ENCODE measurements at regions not wholly inside any gene's neighbourhood (a gene's known extent, or its start where the extent isn't known, plus 50 kb on each side); places are given as distances from the start of the nearest gene placed in this dataset.

DNA sequence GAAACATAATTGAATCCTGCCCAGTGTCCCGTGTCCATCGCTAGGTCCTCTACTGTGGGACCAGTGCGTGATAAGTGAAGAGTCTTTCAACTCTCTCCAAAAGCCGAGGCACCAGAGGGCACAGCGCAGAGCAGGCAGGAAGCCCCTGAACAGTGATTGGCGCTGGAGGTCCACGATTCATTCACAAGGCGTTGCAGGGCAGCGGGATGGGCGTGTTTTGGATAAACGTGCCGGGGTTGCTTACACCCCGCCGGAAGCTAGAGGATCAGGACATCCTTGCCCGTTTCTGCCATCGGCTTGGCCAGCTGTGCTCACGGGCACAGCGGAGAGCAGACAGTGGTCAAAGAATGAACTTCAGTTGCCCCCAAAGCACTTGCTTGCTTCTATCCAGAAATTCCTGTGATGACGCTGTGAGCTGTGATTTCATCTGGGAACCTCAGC lies 86.0 kb upstream of the PFKP start:
- DNase-seq (ENCODE audit: low spot score): no peak

DNA sequence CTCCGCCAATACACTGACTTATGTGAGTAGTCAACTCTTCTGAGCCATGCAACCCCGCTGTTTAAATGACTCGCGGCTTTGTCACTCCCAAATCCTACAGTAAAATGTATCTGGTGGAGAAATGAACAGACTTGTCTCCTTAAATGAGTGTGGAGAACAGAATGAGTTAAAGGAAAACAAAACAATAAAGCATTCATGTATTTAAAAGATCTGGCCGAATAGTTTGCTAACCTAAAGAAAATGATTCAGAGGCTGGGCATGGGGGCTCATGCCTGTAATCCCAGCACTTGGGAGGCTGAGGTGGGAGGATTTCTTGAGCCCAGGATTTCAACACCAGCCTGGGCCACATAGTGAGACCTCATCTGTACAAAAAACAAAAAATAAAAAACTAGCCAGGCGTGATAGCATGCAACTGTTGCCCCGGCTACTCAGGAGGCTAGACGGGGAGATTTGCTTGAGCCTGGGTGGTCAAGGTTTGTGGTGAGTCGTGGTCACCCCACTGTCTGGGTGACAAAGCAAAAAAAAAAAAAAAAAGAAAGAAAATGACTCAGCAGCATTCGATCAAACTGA lies 86.5 kb upstream of the PFKP start:
- DNase-seq (ENCODE audit: low spot score): no peak

DNA sequence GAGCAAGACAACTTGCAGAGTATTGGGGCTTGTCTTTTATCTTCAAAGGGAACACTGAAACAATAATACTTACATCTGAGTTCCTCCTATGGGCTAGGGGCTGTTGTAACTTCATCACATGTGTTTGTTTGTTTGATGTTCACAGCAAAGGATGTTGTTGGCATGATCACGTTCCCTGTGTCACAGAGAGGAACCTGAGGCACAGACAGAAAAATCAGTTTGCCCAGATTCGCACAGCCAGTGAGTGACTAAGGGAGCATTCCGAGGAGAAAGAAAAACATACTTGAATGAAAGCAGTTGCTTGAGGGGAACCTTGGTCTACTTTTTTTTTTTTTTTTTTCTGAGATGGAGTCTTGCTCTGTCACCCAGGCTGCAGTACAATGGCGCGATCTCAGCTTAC lies 87.2 kb upstream of the PFKP start:
- DNase-seq (ENCODE audit: low spot score): no peak

DNA sequence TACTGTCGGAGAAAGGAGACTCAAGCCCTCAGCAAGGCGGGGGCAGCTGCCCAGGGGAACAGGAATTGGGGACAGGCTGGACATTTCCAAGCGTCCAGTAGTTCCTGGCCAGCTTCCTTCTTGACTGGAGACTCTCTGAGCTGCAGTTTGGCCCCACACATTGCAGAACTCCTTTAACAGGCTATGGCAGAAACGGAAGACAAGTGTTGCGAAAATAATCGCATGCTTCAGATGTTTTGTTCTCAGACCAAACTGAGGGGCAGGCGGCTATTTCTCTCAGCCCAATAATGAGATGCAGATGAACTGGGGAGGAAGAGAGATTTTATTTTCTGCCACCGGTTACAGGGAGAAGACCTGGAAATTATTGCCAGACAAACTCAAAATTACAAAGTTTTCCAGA lies 88.0 kb upstream of the PFKP start:
- DNase-seq (ENCODE audit: low spot score): peak; percentile 74

DNA sequence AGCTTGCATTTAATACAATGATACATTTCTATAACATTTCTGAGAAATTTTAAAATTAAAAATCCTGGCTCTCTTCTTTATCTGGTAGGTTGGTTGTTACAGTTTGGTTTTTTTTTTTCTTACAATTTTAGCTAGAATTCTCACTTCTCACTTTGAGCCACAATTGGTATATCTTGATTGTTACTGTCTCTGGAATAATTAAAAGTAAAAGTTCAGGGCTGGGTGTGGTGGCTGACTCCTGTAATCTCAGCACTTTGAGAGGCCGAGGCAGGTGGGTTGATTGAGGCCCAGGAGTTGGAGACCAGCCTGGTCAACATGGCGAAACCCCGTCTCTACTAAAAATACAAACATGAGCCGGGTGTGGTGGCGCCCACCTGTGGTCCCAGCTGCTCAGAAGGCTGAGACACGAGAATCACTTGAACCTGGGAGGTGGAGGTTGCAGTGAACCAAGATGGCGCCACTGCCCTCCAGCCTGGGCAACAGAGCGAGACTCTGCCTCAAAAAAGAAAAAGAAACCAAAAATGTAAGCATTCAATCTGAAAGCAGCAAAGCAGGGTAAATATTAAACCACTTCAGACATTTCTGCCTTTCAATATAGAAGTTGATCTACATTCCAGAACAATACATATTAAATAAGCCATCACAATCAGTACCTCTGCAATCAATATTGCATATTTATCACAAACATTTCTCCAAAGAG lies 88.6 kb upstream of the PFKP start:
- no peak for DNase-seq (ENCODE audit: low spot score)

DNA sequence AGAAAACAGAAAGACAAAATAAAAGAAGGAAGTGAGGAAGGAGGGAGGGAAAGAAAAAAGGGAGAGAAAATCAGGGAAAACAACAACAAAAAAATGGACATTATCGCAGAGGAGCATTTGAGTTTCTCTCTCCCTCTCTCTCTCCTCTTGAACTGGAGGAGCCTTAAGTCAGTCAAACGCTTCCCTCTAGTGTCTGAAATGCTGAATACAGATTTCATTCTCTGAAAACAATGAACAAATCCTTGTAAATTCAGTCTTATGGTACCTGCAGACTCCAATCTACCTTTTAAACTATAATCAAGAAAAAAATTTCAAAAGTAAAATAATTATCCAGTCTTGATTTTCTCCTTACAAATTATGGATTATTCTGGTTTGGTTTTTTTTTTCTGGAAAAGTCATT lies 89.2 kb upstream of the PFKP start:
- DNase-seq (ENCODE audit: low spot score): peak; percentile 64

DNA sequence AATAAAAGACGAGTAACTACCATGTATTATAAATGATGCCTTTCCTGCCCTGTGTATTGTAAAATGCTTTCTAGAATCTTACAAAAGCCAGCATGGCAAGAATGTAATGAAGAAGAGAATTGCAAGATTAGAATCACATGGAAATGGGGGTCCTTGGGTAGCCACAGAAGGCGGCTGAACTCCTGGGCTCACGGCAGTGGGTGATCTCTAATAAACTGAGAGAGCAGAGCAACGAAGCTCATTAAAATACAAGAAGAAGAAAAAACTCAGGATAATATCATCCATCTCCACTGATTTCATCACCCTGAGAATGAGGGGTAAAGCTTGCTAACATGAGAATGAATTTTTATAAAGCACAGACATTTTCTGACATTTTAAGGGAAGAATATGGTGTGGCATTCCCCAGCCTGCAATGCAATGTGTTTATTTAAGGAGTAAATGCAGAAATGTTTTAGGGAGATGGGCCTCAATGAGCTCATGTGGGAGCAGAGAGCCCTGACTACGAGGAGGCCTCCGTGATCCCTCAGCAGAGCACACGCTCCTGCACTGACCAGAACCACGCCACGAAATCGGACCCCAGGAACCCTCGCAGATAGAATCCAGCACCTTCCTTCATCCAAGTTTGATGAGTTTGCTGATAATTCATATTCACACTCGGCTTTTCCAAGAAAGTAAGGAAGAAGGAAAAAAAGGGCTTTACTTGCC lies 92.7 kb upstream of the PFKP start:
- DNase-seq (ENCODE audit: low spot score): no peak

DNA sequence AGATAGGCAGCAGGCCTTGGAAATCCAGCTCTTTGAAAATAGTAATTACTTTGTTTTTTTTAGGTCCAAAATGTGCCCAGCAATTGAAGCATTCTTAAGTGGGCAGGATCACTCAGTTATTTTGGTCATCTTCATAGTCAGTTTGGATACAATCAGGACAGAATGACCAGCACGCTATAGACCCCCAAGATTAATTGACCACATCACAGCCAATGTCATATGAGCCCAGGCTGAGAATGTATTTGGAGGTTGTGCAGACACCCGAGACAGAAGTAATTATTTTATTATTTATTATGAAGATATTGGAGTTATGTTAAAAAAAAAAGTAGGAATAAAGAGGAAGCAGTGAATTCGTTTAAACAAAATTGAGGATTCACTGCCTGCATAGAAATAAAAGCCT lies 93.3 kb upstream of the PFKP start:
- DNase-seq (ENCODE audit: low spot score): no peak

DNA sequence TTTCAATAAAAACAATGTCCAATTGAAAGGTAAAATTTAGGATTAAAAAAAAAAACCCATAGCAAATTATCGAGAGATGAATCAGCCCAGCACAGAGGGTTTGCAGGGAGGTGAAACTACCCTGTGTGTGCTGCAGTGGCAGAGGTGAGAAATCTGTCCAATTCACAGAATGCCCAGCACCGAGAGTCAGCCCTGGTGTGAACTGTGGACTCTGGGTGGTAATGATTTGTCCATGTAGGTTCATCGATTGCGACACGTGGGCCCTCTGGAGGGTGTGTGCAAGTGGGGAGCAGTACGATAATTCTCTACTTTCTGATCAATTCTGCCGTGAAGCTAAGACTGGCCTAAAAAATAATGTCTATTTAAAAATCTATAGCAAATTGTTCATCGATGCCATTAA lies 94.5 kb upstream of the PFKP start:
- no peak for DNase-seq (ENCODE audit: low spot score)

DNA sequence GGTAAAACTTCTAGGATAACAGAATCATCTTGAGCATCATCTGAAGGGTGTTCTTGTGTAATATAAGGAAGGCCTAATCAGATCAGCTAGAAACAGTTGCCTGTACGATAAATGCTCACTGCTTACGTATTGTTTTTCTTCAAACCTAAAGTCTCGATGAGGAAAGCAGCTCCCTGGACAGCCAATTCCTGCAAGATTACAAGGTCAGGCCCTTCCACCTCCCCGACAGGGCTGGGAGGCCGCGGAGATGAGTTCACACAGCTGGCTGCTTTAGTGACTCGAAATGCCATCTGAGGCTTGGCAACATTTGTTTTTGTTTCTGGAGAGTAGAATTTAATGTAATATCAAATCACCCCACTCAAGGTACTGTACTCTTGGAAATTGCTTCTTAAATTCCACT lies 95.1 kb upstream of the PFKP start:
- DNase-seq (ENCODE audit: low spot score): no peak

DNA sequence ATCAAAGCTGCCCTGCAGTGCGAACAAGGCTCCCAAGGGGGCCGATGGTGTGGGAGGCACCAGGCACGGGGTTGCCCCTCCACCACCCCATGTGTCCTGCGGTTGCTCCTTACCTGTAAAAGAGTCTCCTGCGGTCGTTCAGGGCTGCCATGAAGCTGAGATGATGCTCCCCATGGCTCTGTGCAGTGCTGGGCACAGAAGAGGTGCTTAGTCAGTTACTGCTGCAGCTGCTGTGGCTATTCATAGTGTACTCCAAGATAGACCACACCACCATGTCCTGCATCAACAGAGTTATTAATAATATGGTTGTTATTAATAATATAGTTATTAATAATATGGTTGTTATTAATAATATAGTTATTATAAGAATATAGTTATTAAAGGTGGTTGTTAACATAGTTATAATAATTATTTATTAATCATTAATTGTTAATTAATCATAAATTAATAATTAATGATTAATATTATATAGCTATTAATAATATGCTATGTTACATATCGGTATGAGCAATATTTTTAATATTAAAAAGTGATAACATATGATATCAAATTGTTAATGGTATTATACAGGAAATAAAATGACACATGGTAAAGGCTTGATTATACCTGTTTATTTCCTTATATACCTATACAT lies 97.0 kb upstream of the PFKP start:
- no peak for DNase-seq (ENCODE audit: low spot score)

DNA sequence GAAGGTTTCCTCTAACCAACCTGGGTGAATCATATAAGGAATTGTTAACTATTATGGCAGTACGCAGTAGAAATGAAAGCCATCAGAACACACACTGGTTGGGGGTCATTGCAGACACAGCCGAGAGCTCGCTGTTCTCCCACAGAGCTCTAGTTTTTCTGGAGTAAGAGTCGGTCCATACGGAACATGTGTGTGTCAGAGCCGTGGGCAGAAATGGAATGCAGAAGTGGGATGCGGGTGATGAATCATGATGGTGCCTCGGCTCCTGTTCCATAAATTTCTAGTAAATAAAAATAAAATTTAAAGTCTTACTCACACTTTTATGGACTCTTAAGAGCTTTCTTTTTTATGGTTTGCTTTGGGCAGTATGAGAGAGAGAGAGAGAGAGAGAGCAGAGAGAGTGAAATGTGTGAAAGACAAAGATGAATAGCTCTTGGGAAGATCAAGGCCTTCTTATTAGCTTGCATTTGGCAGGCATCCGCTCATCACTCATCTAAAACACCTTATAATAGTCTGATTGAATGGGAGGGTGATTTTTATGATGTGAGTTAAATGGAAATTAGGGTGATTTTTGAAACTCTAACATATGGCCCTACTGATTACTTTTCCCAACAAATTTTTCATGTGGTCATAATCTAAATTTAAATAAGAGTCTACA lies 98.8 kb upstream of the PFKP start:
- peak; percentile 77 for DNase-seq (ENCODE audit: low spot score)

DNA sequence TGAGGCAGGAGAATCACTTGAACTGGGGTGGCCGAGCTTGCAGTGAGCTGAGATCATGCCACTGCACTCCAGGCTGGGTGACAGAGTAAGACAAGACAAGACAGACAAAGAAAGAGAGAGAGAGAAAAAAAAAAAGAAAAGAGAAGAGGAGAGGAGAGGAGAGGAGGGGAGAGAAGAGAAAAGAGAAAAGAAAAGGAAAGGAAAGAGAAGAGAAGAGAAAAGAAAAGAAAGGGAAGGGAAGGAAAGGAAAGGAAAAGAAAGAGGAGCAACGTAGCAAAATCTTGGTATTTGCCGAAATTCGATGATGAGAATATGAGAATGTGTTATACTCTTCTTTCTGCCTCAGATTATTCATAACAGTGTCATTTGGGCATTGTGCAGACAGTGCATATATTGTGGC lies 101.2 kb upstream of the PFKP start:
- no peak for DNase-seq (ENCODE audit: low spot score)

DNA sequence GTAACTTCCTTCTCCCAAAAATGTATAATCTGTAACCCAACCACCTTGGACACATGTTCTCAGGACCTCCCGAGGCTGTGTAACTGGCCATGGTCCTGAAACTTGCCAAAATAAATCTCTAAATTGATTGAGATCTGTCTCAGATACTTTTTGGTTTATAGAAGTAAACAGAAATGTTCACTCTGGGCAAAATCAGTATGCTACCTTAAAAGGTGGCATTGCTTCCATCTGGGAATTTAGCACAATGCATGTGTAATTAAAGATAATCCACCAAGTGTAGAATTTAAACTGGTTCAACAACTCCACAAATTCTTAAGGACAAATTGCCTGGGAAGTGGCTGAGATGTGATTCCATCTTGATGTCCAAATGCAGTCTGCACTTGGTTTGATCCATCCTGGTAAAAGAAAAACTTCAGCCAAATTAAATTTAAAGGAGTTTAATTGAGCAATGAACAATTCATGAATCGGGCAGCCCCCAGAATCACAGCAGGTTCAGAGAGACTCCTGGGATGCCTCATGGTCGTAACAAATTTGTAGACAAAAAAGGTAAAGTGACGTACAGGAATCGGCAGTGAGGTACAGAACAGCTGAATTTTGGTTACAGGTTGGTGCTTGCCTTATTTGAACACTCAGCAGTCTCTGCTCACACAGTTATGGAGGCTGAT lies 102.6 kb upstream of the PFKP start:
- DNase-seq (ENCODE audit: low spot score): no peak

DNA sequence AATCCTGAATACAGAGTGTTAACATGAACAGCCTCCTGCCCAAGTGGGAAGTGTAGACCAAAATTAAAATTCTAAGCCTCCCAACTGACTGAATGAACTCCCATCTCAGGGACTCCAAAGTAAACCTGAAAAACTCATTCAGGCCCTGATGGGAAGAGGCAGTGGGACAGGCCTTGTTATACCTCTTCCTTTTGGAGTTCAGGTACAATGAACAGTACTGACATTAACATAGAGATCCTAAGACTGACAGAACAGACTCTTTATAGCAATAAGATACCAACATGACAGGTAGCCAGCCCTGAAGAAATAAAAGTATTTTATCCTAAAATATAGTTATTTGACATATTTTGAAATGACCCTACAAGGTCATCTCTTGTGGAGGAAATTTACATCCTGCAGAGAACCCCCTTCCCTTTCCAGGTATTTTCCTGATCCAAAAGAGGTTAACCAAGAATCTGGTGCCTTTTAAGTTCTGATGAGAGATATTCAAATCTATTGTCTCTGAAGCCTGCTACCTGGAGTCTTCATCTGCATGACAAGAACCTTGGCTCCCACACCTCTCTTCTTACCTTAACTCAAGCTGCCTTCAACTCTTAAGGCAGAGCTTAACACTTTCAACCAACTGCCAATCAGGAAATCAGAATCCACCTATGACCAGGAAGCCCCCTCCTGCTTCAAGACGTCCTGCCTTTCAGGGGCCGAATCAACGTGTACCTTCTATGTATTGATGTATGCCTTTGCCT lies 103.3 kb upstream of the PFKP start:
- DNase-seq (ENCODE audit: low spot score): no peak

DNA sequence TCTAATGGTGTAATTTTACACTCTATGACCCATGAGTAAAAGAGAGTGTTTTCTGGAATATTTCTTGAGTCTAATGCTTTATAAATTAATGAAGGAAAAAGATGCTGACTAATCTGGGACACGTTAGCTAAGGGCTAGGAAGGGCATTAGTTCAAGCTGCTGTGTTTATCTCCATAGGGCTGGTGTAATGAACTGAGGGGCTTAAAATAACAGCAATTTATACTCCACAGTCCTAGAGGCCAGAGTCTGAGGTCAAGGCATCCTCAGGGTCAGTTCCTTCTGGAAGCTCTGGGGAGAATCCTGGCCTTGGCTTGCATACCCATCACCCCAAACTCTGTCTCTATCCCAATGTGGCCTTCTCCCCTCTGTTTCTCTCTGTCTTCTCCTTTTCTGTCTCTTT lies 105.2 kb upstream of the PFKP start:
- no peak for DNase-seq (ENCODE audit: low spot score)

DNA sequence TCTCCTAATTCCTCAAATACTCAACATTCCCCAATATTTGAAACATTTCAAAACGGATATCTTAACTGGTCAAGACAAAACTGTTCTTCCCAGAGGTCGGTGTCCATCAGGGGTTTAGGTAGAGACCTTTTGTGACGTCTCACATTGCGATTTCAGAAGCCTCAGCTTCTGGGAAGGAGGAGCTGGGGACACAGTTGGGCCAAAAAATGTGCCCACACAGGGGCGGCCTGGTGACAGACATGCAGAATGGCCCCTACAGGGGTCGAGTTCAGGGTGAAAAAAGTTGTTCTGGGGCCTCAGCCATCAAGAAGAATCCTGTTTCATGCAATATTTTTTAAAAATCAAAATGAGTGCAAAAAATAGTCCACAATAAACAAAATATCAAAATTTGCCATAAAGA lies 108.7 kb upstream of the PFKP start:
- no peak for DNase-seq (ENCODE audit: low spot score)

DNA sequence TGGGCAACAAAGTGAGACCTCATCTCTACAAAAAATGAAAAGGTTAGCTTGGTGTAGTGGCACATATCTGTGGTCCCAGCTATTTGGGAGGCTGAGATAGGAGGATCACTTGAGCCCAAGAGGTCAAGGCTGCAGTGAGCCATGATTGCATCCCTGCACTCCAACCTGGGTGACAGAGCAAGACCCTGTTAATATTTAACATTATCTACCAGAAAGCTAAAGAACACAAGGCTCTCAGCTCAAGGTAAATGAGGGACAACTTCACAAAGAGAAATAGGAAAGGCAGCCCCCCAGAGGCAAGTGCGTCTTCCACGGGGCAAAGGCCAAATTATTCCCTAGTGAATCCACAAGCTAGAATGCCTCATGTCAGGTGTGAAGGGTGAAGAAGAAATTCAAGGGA lies 109.6 kb upstream of the PFKP start:
- DNase-seq (ENCODE audit: low spot score): no peak

DNA sequence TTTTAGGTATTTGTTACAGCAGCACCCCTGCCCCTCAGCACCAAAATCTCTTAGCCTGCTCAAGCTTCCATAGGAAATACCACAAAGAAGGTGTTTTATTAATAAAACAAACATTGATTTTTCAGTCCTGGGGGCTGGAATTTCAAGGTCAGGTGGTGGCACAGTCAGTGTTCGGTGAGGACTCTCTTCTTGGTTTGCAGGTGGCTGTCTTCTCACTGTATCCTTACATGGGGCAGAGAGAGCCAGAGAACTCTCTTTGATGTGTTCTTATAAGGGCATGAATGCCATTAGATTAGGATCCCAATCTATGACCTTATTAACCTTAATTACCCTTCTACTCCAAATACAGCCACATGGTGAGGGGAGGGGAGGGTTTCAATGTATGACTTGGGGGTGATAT lies 112.3 kb upstream of the PFKP start:
- no peak for DNase-seq (ENCODE audit: low spot score)

DNA sequence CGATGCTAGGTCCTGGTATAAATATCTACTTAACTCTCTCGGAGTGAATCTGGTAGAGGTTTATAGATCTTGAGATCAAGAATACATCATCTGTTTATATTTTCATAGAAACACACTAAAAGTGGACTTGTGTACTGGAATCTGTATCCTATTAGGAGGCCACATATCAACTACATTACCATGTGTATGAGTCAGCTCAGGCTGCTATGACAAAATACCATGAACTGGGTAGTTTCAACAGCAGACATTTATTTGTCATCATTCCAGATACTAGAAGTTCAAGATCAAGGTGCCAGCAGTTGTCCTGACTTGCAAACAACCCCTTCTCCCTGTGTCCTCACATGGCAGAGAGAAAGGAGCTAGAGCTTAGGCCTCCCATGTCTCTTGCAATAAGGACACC lies 113.9 kb upstream of the PFKP start:
- DNase-seq (ENCODE audit: low spot score): no peak

DNA sequence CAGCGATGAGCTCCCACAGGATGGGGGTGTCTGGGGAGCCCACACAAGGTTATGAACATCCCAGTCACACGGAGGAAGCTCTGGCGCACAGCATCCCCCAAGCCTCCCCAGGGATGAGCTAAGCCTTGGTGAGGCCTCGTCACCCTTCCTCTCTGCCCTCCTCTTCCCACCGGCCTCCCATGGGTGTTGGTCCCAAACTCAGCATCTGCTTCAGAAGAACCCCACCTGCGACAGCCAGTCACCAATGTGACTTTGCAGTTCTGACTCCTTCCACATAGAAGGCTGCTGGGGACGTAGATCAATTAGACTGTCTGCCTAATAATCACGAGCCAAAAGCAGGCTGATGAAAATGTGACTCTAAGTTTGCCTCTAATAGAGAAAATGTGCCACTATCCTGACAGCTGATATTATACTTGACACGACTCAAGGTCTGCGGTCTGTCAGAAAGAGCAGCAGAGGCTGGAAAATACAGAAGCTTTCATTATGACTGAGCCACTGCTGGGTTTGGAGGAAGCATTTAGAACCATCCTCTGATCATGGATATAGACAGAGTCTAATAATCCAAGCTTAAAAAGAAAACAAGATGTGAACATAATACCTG lies 116.0 kb upstream of the PFKP start:
- no peak for DNase-seq (ENCODE audit: low spot score)
